Uterus (tissue), 2 donors: ENCODE measurements at regions not wholly inside any gene's neighbourhood (a gene's known extent, or its start where the extent isn't known, plus 50 kb on each side); places are given as distances from the start of the nearest gene placed in this dataset.

Source experiments
- CTCF ChIP-seq, 4 experiments: fragments of 200-600 bp in 2 of 4; fragments of 450-650 bp in 2 of 4; sonication (generic) in 2 of 4; IDR thresholded peaks; one replicate each; pipeline ENCODE4 v1.5.1; 2016 to 2019; ENCODE audit warnings: antibody characterized with exemption in 4 of 4, mild to moderate bottlenecking in 2 of 4, moderate library complexity in 1 of 4
- POLR2A ChIP-seq, 2 donors: fragments of 450-650 bp; IDR thresholded peaks; one replicate each; pipeline ENCODE4 v1.6.1; 2016; ENCODE audit warnings: antibody characterized with exemption in 2 of 2, mild to moderate bottlenecking in 1 of 2, moderate library complexity in 1 of 2

GRCh38 chr3:77837456-77838025, 797.6 kb downstream of the ROBO2 start:
- TF ChIP-seq CTCF (IDR thresholded peaks at IDR 0.05) (no peak), POLR2A (IDR thresholded peaks at IDR 0.05) (no peak)
